Adipocyte (in vitro differentiated cells): ENCODE measurements at regions not wholly inside any gene's neighbourhood (a gene's known extent, or its start where the extent isn't known, plus 50 kb on each side); places are given as distances from the start of the nearest gene placed in this dataset.

Experiments
- DNase-seq: peaks from one replicate; pipeline ENCODE4 v3.0.0-alpha.2; 2015; ENCODE audit warnings: low read depth
- H3K27me3 ChIP-seq: replicated peaks from 2 replicates; pipeline ENCODE4 v1.7.0; 2013; ENCODE audit warnings: mild to moderate bottlenecking, low read length, moderate library complexity; ENCODE audit not compliant: control insufficient read depth, insufficient read depth
- H3K36me3 ChIP-seq: 2 replicates; pipeline ENCODE4 v1.7.0; 2013; ENCODE audit warnings: low read length, mild to moderate bottlenecking, moderate library complexity; ENCODE audit not compliant: control insufficient read depth, insufficient read depth, severe bottlenecking
- H3K4me1 ChIP-seq: 2 replicates; pipeline ENCODE4 v1.7.0; 2013; ENCODE audit warnings: mild to moderate bottlenecking, low read length, moderate library complexity; ENCODE audit not compliant: control insufficient read depth, insufficient read depth
- H3K4me3 ChIP-seq: 2 replicates; pipeline ENCODE4 v1.7.0; 2013; ENCODE audit warnings: mild to moderate bottlenecking, low read length, moderate library complexity
- H3K9ac ChIP-seq: 2 replicates; pipeline ENCODE4 v1.7.0; 2013; ENCODE audit warnings: mild to moderate bottlenecking, low read length, moderate library complexity
- H3K9me3 ChIP-seq: 2 replicates; pipeline ENCODE4 v1.7.0; 2013; ENCODE audit warnings: mild to moderate bottlenecking, low read length, moderate library complexity; ENCODE audit not compliant: control insufficient read depth

DNA sequence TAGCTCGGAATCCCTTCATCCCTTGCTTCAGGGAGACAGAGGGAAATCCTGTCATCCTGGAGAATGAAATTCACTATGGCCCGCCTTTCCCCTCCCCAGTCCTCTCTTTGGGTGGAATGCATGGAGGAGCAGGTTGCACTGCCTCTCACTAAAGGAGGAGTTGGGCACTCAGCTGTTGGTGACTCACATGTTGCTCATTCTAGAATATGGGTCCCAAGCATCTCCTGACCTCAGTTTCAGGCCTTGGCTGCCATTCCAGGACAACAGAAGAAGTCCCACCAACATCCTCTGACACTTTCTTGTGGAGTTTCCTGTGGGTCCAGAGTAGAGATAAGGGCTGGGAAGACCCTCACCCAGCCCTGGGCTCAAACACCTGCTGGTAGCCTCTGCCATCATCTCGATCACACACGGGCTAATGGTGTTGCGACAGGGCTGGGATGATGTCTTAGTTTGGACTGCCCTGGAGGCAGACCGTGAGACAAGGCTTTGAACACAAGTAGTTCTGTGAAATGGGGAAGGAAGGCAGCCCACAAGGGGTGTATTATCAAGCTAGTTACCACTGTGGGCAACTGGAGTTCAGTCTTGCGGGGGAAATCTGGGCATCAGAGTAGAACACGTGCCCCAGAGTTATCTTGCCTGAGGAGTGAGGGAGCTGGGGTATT lies 52.4 kb upstream of the RNF24 start:
- no peak overlapping the region for H3K9ac ChIP-seq
- H3K4me1 ChIP-seq: peaks cover 88% of the 10 kb centered on the region
- no peaks in the 10 kb centered on the region for H3K36me3 ChIP-seq
- DNase-seq: peak; percentile 35
- H3K27me3 ChIP-seq: no peaks in the 10 kb centered on the region
- H3K9me3 ChIP-seq: no peaks in the 10 kb centered on the region
- no peak overlapping the region for H3K4me3 ChIP-seq

DNA sequence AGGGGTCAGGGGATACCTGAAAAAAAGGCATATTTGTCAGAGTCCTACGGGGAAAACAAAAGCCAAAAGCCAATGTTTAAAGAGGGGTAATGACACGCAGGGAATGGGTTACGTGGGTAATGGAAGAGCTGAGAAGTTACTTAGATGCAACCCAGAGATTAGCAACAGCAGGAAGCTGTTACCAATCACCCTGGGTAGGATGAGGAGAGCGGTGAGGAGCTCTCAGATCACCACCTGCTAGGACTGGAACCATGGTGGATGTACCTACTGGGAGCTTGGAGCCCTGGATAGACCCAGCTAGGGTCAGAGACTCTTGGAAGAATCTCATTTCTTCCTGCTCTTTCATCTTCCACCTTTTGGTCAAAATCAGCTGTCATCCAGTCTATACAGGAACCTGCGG lies 51.2 kb upstream of the RNF24 start:
- H3K36me3 ChIP-seq: no peaks in the 10 kb centered on the region
- H3K4me1 ChIP-seq: peaks cover 95% of the 10 kb centered on the region
- no peaks in the 10 kb centered on the region for H3K27me3 ChIP-seq
- no peak overlapping the region for H3K4me3 ChIP-seq
- DNase-seq: no peak
- no peaks in the 10 kb centered on the region for H3K9me3 ChIP-seq
- no peak overlapping the region for H3K9ac ChIP-seq

DNA sequence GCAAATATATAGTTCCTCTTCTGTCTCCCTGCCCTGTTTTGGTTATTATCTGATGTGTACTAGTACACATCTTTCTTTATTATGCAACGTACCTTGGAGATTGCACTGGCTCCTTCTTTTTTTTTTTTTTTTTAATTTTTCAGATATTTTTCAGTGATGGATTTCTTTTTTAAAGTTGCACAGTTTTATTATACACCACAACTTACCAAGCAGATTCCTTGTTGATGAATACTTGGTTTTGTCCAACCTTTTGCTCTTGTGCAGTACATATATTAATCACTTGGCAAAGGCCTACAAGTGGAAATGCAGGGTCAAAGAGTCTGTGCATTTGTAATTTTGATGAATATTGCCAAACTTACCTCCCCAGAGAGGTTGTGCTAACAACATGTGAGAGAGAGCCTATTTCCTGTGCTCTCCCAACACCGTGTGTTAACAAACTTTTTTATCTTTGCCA lies 50.1 kb upstream of the RNF24 start:
- H3K9me3 ChIP-seq: no peaks in the 10 kb centered on the region

More for the DNA sequence above, 50.1 kb upstream of the RNF24 start:
- H3K4me1 ChIP-seq: peaks cover 94% of the 10 kb centered on the region
- H3K27me3 ChIP-seq: no peaks in the 10 kb centered on the region
- H3K9ac ChIP-seq: peak overlapping the region; percentile 90
- DNase-seq: peak; percentile 63
- no peaks in the 10 kb centered on the region for H3K36me3 ChIP-seq
- H3K4me3 ChIP-seq: peak overlapping the region; percentile 74
